Hematopoietic multipotent progenitor cell treated with erythropoietin and hydrocortisone succinate and interleukin-3 and kit ligand, for 17 days (in vitro differentiated cells): ENCODE measurements at regions not wholly inside any gene's neighbourhood (a gene's known extent, or its start where the extent isn't known, plus 50 kb on each side); places are given as distances from the start of the nearest gene placed in this dataset.
"Not testable (repeated sequence)": the region's sequence is repeated elsewhere in the genome, so short reads cannot be mapped to it uniquely, and the experiment has no call there.

ENCODE experiments used
- DNase-seq: peaks from one replicate; pipeline ENCODE4 v3.0.0-alpha.2; 2015; ENCODE audit warnings: low spot score

GRCh38 chr16:58815181-58815888 lies 81.2 kb upstream of the GOT2 start:
- DNase-seq, result peak; percentile 45

- peak; percentile 44 for DNase-seq
Observed at GRCh38 chr16:58814348-58814801, 80.3 kb upstream of the GOT2 start.

GRCh38 chr16:58809213-58809612 lies 75.1 kb upstream of the GOT2 start:
- no peak for DNase-seq

- no peak for DNase-seq
Observed at GRCh38 chr16:58807276-58807675, 73.2 kb upstream of the GOT2 start.

- DNase-seq, result no peak
Observed at GRCh38 chr16:58801838-58802237, 67.7 kb upstream of the GOT2 start.

GRCh38 chr16:58797137-58797801 lies 63.2 kb upstream of the GOT2 start:
- no peak for DNase-seq

- no peak for DNase-seq
Observed at GRCh38 chr16:58793366-58793765, 59.2 kb upstream of the GOT2 start.

GRCh38 chr16:58792188-58792587 lies 58.1 kb upstream of the GOT2 start:
- peak; percentile 44 for DNase-seq

- DNase-seq, result not testable (repeated sequence)
Observed at GRCh38 chr16:58790816-58791557, 56.9 kb upstream of the GOT2 start.

- DNase-seq, result no peak
Observed at GRCh38 chr16:58789351-58789750, 55.2 kb upstream of the GOT2 start.
